Suppressor macrophage treated with lipopolysaccharide for 4 hours (primary cell): ENCODE measurements at regions not wholly inside any gene's neighbourhood (a gene's known extent, or its start where the extent isn't known, plus 50 kb on each side); places are given as distances from the start of the nearest gene placed in this dataset.
A peak's percentile ranks its signal among the peaks of the same experiment; 100 is the strongest.

Experiments used
- DNase-seq: peaks from one replicate; pipeline ENCODE4 v3.0.0-alpha.2; 2020

DNA sequence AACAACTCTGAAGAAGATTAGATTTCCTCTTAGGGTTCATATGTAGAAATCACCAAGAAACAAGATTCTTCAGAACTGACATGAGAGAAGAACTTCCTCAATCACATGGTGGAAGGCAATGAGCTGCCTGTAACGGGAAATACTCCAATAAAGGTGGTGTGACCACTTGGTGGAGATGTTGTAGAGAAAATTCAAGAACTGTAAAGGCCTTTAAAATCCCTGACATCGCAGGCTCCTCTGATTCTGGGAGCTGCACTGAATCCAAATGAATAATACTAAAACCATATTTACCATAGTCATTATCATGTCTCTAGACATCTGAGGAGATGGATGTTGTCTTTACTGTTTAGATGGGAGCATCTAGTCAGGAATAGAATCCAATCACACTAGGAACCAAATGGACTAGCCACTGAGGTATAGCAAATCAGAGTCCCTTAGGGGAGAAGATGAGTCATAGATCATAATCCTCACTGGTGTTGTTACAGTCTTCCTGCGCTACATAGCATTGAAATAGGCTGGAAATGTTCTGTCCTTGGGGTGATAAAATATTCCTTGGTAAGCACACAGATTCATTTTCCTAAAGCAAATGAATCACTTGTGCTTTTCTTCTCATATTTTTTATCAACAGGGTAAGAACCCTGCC is 321.6 kb upstream of the TENM4 start:
- DNase-seq: no peak

GRCh38 chr11:79758325-79758724 is 317.5 kb upstream of the TENM4 start:
- no peak for DNase-seq

DNA sequence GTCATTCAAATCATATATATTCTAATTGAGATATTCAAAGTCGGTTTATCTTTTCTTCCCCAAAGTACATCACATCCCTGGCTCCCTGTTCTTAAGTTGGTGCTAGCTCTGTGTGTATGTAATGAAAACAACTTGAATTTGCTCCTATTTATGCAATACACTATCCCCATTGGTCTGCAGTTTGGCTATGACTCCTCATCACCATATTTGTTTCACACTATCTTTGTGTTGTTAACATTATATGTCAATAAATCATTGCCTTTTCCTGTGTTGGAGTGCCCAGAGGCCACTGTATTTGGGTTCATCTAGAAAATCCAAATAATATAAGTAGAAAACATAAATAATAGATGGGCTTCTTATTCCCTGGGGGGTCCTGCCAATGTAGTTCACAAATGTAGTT is 306.6 kb upstream of the TENM4 start:
- no peak for DNase-seq

DNA sequence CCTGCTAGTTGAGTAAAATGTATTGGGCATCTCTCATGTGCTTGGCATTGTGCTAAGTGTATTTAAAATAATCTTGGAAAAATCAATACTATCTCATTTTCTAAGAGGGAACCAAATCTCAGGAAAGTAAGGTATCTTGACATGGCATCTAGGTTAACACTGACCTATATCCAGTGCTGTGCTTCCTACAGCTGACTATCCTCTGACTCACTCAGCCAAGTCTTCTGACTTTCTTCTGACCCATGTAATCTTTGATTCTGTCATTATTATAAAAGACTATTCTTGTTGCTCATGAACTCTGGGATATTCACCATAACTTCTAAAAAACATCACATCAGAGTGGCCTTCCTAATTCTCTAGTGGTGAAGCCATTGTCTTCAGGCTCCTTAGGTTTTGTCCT is 304.1 kb upstream of the TENM4 start:
- DNase-seq: no peak

DNA sequence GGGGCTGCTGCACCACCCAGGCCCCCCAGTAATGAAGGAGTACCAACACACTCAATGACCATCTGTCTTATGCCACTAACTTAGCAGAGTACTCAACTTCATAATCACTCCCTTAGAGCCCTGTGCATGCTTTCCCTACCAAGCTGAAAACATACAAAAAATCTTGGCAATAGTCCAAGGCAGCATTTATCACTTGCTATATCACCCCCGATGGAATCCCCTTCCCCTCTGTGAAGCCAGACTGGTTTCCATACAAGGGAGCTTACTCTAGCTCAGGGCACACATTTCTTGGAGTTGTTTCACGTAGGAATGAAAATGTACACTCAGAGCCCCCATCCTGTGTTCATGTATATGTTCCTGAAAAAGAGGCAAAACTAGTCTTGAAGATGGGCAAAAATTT is 301.3 kb upstream of the TENM4 start:
- no peak for DNase-seq

- no peak for DNase-seq
Measured at GRCh38 chr11:79739591-79739990, 298.8 kb upstream of the TENM4 start.

DNA sequence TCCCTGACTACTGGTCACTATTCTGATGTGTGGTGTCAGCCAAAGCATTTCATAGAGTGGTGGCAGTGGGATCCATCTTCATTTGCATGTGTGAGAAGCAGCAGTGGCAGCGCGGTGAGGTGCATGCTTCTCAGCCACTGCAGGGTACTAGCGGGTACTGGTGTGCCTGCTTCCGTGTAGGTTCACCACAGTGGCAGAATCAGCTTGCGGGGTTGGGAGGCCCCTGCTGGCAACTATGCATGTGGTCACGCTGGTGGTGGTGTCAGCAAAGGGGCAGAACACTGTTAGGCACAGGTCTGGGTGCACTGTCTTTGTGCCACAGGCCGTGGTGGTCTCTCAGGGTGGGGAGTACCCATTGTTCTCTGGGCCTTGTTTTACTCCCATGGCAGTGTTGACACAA is 286.4 kb upstream of the TENM4 start:
- DNase-seq: no peak

GRCh38 chr11:79720115-79720514 is 279.3 kb upstream of the TENM4 start:
- no peak for DNase-seq

DNA sequence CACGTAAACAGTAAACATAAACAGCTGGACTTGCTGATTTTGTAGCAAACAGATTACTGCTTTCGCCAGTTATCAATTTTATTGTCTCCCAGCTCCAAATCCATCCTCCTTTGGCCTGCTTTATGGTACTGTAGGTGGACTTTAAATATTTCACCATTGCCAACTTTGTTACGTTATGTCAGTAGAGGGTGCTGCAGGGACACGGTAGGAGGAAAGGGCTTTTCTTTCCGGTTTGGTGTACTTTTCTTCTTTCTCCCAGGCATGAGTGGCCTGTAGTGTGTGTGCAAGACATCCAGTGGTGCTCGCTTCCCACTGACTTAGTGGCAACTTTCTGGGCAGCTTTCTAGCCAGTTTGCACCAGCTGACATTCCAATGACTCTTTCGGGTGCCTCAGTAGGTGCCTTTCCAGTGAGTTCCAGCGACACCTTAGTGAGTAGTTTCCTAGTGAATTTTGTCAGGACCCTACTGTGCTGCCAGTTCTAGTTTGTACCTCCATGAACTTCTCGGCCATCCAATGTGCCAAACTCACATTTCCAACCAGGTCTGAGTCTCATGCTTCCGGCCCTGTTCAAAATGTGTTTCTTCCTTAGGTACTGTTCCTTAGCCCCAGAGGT is 267.6 kb upstream of the TENM4 start:
- DNase-seq: peak; percentile 9

GRCh38 chr11:79705648-79706047 is 264.8 kb upstream of the TENM4 start:
- DNase-seq: no peak

DNA sequence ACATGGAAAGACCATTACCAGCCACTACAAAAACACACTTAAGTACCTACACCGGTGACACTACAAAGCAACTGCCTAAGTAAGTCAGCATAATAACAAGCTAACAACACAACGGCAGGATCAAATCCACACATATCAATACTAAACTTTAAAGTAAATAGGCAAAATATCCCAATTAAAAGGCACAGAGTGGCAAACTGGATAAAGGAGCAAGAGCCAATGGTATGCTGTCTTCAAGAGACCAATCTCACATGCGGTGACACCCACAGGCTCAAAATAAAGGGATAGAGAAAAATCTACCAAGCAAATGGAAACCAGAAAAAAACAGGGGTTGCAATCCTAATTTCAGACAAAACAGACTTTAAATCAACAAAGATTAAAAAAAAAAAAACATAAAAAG is 261.5 kb upstream of the TENM4 start:
- no peak for DNase-seq

GRCh38 chr11:79699246-79699645 is 258.4 kb upstream of the TENM4 start:
- DNase-seq: no peak

DNA sequence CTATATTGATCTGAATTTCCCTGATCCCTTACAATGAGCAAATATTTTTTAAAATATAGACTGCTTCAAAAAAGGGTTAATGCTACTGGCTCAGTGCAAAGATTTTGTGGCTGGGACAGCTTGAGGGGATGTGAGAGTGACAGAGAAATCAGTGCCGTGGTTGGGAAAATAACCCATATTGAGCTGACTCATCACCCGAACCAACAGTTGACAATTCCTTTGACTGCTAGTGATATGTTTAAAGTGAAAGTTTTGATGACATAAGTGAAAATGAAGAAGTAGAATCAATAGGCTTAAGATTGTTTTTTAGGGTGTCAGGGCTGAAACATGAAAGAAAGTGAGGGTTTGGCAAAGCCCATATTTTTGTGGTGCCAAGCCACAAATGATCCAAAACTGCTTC is 257.1 kb upstream of the TENM4 start:
- DNase-seq: no peak

GRCh38 chr11:79694368-79694767 is 253.5 kb upstream of the TENM4 start:
- DNase-seq: no peak

DNA sequence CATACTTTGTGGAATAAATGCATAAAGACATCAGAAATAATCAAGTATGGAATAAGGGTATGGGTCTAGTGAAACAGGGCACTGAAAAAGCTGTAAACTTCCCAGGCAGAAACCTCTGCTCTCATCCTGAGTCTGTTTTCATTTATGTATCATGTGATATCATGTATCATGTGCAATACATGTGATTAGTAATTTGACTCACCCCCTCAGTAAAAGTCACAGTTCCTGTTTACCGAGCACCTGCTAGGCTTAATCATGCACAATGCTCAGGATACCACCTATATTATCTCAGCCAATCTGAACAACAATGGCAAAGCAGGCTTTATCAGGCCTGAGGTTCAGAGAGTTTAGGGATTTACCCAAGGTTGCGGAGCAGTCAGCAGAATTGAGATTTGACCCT is 250.6 kb upstream of the TENM4 start:
- no peak for DNase-seq

DNA sequence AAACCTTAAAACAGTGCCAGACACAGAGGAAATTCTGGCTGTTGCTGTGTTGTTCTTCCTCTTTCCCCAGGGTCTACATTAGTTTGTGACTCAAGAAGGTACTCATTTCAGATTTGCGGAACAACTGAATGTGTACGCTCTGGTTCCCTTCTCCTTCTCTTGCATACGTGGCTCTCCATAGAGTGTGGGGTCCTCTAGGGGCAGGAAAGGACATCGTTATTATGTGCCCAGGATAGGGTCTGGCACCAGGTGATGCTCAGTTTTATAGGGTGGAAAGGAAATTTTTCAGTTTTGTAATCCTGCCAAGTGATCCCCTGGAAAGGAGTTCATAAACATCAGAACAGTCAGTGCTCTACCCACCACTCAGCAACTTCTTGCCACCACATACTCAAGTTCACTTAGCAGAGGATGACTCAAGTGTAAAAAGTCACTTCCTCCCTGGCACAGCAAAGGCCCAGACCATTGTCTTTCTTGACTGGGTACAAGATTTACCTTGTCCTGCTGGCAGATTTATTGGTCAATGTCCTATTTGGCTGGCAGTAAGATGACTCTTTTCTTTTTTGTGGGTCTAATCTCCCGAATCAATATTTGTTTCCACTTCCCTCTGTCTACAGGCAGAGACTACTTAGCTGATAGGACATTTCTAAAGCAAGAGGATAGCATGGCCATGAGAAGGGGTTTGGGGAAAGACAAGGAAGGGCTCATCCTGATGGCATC is 246.0 kb upstream of the TENM4 start:
- DNase-seq: no peak

DNA sequence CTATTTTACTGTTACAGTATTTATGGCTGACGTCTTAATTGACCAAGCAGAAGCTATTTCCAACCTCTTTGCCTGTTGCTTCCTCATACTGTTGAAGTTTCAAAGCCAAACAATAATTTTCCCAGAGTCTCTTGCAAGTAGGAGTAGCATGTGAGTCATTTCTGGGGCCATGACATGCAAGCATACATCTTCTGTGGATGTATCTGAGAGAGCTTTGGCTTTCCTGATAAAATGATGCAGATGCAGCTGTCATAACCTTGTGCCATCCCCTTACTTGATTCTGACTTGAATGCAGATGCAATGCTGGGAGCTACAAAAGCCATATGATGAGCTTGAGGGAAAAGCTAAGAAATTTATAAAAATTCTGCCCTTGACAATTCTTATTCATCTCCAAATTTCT is 243.1 kb upstream of the TENM4 start:
- no peak for DNase-seq

DNA sequence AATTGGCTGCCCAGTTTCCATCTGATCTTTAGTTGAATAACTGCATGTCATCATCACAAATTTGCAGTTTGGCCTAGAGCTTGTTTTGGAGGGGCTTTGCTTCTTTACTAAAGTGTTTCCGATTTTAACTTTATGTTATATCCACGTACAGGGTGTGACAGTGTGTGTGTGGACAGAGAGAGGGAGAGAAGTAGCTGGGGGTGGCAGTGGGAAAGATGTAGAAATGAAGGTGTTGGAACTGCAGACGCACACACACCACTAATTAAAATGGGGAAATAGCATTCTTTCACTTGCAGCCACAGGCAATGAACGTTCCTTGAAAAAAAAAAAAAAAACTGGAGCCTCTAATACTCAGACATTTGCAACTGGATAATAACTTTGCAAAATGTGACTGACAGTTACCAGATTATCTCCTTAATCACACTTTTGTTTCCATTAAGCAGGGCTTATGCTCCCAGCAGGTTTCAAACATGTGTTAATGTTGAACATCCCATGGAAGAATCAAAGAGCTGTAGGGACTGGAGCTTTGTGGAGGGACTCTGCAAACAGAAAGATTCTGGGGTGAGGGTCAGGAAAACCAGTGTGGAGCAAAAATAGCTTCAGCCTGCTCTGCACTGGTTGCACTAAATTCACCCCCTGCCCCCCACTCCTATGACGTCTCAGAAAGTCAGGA is 238.1 kb upstream of the TENM4 start:
- no peak for DNase-seq

DNA sequence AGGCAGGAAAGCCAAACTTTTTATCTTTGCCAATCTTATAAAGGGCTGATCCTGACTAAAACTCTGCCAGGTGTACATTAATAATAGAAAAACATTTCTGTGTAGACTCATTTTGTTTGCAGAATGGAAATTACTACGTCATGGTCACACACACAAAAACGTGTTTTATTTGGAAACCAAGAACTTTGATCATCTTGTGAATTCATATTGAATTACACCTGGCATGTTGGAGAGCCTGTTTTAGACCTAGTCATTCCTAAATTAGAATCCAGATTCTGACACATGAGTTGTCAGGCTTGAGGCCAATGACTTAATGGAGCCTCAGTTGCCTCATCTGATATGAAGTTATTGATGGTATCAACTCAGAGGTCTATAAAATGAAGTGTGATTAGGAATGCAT is 235.6 kb upstream of the TENM4 start:
- DNase-seq: no peak

- no peak for DNase-seq
Measured at GRCh38 chr11:79675081-79675480, 234.3 kb upstream of the TENM4 start.

DNA sequence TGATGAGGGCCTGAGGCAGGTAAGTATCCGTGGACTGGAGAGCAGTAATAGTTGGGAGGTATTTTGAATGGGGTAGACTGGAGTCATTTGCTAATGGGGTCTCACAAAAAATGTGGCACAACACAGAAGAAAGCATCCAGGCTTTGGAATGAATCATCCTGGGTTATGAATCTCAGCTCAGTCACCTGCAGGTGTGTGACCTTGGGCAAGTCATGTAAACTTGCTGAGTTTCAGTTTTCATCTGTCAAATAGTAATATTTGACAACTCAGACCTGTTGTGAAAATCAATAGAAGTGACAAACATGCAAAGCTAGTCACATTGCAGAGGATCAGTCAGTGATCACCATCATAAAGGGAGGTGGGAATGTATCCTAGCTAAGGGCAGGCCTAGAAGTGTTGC is 232.0 kb upstream of the TENM4 start:
- DNase-seq: no peak

DNA sequence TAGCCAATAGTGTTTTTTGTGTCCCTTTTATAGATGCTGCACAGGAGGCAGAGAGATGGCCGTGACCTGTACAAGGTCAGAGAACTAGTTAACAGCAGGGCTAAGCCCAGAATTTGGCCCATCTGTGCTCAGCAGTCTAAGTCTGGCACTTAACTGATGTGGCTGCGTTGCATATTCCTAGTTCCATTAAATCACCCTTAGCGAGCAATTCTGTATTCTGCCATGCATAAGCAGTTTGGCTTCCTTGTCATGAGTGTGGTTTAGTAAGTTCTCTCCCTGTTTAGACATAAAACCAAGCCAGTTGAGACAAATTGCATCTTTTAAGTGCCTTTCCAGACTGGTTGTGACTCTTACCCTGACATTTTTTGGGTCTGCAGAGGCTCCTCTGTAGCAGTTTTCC is 230.6 kb upstream of the TENM4 start:
- DNase-seq: no peak

DNA sequence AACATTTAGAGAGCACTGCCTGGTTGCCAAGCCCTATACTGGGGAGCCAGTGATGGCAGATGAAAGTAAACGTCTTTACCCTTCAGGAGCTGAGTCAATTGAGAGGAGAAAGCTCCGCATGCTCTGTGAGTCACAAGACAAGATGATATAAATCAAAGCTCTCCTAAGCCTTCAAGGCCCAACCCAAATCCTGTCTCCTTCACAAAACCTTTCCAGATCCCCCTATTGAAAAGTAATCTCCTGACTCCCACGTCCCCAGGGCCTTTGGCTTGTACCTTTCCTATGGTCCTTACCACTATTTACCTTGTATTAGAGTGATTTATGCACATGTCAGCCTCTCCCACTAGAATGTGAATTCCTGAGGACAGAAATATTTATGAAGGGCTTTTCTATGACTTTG is 230.1 kb upstream of the TENM4 start:
- DNase-seq: no peak

- DNase-seq: no peak
Measured at GRCh38 chr11:79668575-79668974, 227.7 kb upstream of the TENM4 start.
